Keratinocyte (primary cell): ENCODE measurements at regions not wholly inside any gene's neighbourhood (a gene's known extent, or its start where the extent isn't known, plus 50 kb on each side); places are given as distances from the start of the nearest gene placed in this dataset.

Source experiments
- CTCF ChIP-seq, 3 experiments: IDR thresholded peaks in 1 of 3; conservative IDR thresholded peaks in 1 of 3; optimal IDR thresholded peaks in 1 of 3; 2 replicates in 2 of 3; 3 replicates in 1 of 3; pipeline versions ENCODE3 to v1.5.1; 2011; ENCODE audit warnings: low read length in 3 of 3, mild to moderate bottlenecking in 3 of 3, moderate library complexity in 2 of 3, control low read depth in 1 of 3, inconsistent platforms in 1 of 3; ENCODE audit not compliant: insufficient read depth in 2 of 3; ENCODE audit errors: extremely low read depth in 1 of 3
- EZH2 ChIP-seq: IDR thresholded peaks from one replicate; pipeline ENCODE4 v1.6.1; 2012; ENCODE audit warnings: inconsistent platforms, mild to moderate bottlenecking, low read length, moderate library complexity

DNA sequence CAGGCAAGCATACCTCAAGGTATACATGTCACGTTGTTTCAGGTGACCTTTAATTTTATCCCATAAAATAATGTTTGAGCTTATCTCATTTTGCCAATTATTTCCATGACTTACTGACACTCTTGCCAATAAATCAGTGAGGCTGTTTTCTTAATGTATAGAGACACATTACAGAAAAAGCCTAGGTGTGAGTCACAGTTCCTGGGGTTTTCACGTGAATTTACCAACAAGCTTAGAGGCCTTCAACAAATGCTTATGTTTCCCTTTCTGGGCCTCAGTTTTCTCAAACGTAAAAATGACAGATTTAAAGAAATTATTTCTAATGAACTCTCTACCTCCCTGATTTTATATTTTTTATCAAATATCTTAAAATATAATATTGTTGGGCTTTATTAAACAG, 517.5 kb upstream of the SPHKAP start:
- TF ChIP-seq CTCF (optimal IDR thresholded peaks at IDR 0.05 in 1 of 3, IDR thresholded peaks at IDR 0.05 in 1 of 3, conservative IDR thresholded peaks at IDR 0.05 in 1 of 3; ENCODE audit: extremely low read depth in 1 of 3, insufficient read depth in 2 of 3, low read length in 3 of 3) (no peak), EZH2 (no peak)
